Left lobe of liver (tissue), 2 donors: ENCODE measurements at regions not wholly inside any gene's neighbourhood (a gene's known extent, or its start where the extent isn't known, plus 50 kb on each side); places are given as distances from the start of the nearest gene placed in this dataset.

Experiments
- ATAC-seq: fragments of 200-7000 bp; cut with Tn5 transposase; one replicate; pipeline ENCODE4 v1.9.1; 2020; ENCODE audit warnings: mild to moderate bottlenecking, moderate library complexity
- DNase-seq: peaks from one replicate; pipeline ENCODE4 v3.0.0-alpha.2; 2020; ENCODE audit warnings: low spot score
- donor health status: DM: no; HTN: no; CAD: no; lungs with moderate emphysema.
- donor health status: DM: no; HTN: yes; CAD: no.

- DNase-seq (no peak), ATAC-seq (no peak)
Measured at GRCh38 chr13:103349211-103349980, 283.2 kb upstream of the SLC10A2 start.

GRCh38 chr13:103335241-103335640 is 269.0 kb upstream of the SLC10A2 start:
- ATAC-seq (no peak), DNase-seq (no peak)

GRCh38 chr13:103331924-103332323 is 265.7 kb upstream of the SLC10A2 start:
- DNase-seq (no peak), ATAC-seq (no peak)

GRCh38 chr13:103328899-103329298 is 262.7 kb upstream of the SLC10A2 start:
- ATAC-seq, result no peak

GRCh38 chr13:103326326-103326725 is 260.1 kb upstream of the SLC10A2 start:
- no peak for DNase-seq
- ATAC-seq, result no peak

More at GRCh38 chr13:103328899-103329298, 262.7 kb upstream of the SLC10A2 start:
- DNase-seq, result no peak

GRCh38 chr13:103325672-103326071 is 259.5 kb upstream of the SLC10A2 start:
- no peak for ATAC-seq

GRCh38 chr13:103324641-103325040 is 258.4 kb upstream of the SLC10A2 start:
- no peak for DNase-seq
- no peak for ATAC-seq

More at GRCh38 chr13:103325672-103326071, 259.5 kb upstream of the SLC10A2 start:
- DNase-seq, result no peak

GRCh38 chr13:103315711-103316110 is 249.5 kb upstream of the SLC10A2 start:
- no peak for ATAC-seq
- no peak for DNase-seq

GRCh38 chr13:103312467-103312866 is 246.2 kb upstream of the SLC10A2 start:
- ATAC-seq (no peak), DNase-seq (no peak)

GRCh38 chr13:103308667-103309066 is 242.4 kb upstream of the SLC10A2 start:
- ATAC-seq (no peak), DNase-seq (no peak)

- DNase-seq, result no peak
- ATAC-seq, result no peak
Measured at GRCh38 chr13:103306163-103306562, 239.9 kb upstream of the SLC10A2 start.

- ATAC-seq (no peak), DNase-seq (no peak)
Measured at GRCh38 chr13:103303078-103303651, 236.9 kb upstream of the SLC10A2 start.

GRCh38 chr13:103302676-103303075 is 236.5 kb upstream of the SLC10A2 start:
- ATAC-seq (no peak), DNase-seq (no peak)

GRCh38 chr13:103299079-103299478 is 232.9 kb upstream of the SLC10A2 start:
- DNase-seq (no peak), ATAC-seq (no peak)

- no peak for DNase-seq
- no peak for ATAC-seq
Measured at GRCh38 chr13:103297083-103297482, 230.9 kb upstream of the SLC10A2 start.

GRCh38 chr13:103291798-103292572 is 225.8 kb upstream of the SLC10A2 start:
- no peak for ATAC-seq
- no peak for DNase-seq

- DNase-seq (no peak), ATAC-seq (no peak)
Measured at GRCh38 chr13:103291226-103291625, 225.0 kb upstream of the SLC10A2 start.

- ATAC-seq, result no peak
- no peak for DNase-seq
Measured at GRCh38 chr13:103289681-103290080, 223.5 kb upstream of the SLC10A2 start.

- DNase-seq (no peak), ATAC-seq (no peak)
Measured at GRCh38 chr13:103288114-103288513, 221.9 kb upstream of the SLC10A2 start.

- ATAC-seq (no peak), DNase-seq (no peak)
Measured at GRCh38 chr13:103287659-103288058, 221.4 kb upstream of the SLC10A2 start.

- DNase-seq, result no peak
- ATAC-seq, result no peak
Measured at GRCh38 chr13:103284466-103284865, 218.2 kb upstream of the SLC10A2 start.

GRCh38 chr13:103283451-103283820 is 217.2 kb upstream of the SLC10A2 start:
- no peak for DNase-seq
- ATAC-seq, result no peak
